Stimulated activated CD8-positive, alpha-beta memory T cell treated with anti-CD3 and anti-CD28 coated beads, Interleukin-4, amount 100 ng/mL, for 4 hours (primary cell): ENCODE measurements at regions not wholly inside any gene's neighbourhood (a gene's known extent, or its start where the extent isn't known, plus 50 kb on each side); places are given as distances from the start of the nearest gene placed in this dataset.
A peak's percentile ranks its signal among the peaks of the same experiment; 100 is the strongest.

ENCODE experiments used
- DNase-seq, 2 donors: peaks; one replicate each; pipeline ENCODE4 v3.0.0-alpha.2; 2020; ENCODE audit warnings: low read depth in 2 of 2, low spot score in 1 of 2

DNA sequence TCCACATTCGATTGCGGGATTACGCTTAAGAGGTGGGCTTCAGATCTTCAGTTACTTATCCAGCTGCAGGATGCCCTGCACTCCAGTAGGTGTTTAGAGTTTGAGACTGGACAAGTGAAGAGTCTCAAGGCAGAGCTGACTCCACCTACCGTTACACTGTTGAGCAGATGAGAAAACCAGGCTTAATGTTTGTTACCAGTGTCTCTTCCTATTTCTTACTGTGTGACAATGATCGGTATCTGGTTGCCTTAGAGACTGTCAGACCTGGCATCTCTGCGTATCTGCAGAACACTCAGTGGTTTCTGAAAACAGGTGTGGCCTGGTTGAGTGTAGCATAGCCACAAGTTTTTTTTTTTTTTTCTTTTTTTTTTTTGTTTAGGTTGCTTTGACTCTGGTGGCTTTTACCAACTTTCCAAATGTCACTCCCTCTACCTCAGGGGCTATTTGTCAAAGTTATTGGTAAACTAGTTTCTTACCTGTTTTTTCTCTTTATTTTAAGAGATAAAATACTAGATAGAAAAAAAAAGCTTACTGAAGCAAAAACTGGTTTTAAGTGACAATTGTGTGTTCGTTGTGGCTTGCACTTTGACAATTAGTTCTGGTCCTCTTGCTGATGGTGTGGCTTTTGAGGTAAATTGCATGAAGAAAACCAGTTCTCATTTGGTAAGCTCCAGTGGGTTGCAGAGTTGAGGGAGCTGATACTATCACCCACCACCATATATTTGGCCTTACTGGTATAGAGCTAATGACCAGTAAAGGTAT is 284.8 kb downstream of the ETS1 start:
- peak; percentile 22 to 35 for DNase-seq

DNA sequence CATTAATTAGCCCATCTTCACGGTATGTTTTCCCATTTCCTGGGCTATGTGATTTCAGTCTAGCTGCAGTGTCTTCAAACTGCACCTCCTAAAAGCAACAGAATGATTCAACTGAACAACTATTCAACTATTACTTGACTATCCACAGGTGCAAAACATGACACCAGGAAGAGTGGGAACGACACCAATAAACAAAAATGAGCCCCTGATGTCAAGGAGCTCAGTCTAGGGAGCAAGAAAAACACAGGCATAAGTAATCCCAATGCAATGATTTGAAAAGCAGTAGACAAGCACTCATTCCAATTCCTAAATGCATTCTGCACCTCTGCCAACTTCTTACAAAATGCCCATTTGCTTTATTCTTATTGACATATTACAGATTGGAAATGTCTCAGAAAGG is 285.6 kb downstream of the ETS1 start:
- no peak for DNase-seq

DNA sequence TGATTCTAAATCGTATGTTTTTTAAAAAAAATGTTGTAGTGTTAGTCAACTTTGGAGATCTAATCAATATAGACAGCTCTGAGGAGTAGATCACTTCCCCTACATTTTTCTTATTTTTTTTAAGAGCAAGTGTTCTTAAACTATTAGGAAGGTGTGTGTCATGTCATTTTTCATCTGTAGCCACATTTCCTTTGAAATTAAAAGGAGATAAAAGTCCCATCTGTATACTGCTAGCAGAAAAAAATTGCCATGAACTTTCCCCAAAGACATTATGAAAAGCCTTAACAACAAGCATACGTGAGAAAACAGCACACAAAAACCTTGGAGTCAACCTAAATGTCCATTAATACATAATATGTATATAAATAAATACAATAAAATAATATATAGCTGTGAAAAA is 286.6 kb downstream of the ETS1 start:
- DNase-seq, result no peak

DNA sequence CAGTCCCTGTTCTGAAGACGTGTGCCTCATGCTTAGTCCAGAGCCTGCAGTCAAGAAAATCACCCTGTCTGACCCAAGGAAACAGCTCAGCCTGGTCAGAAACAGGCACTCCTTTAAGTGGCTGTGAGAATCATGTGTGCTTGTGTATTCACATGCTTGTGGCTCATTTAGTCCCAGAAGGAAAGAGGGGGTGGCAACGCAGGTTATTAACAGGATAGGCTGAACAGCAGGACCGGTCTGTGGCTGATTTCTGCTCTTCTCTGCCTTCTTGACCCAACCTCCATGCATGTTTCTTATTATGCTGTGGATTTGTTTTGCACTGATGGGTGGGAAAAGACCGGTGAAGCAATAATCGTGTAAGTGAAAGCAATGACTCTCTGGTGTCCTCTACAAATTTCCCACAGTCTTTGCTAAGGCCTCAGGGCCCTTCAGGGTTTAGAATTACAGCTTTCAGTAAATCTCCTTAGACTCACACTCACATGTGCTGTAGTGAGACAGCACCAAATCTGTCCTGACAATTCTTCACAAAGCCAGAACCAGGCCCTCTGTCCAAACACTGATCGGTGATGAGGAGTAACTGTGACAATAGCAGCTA is 288.1 kb downstream of the ETS1 start:
- no peak for DNase-seq

DNA sequence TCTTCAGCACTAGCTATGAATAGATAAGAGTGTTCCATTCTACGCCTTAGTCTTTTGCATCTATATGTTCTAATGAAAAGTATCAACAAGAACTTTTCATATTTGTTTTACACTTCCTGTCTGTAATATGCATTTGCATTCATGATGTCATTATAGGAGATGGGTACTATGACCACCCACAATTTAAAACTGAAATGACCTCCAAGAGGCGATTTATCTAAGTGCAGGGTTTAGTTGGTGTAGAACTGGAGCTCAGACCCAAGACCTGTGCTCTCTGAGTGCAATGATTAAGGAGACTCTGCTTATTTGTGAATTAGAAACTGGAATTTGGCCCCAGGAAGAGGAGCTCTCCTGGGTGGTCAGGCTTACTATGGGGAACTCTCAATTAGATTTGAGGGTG is 289.1 kb downstream of the ETS1 start:
- no peak for DNase-seq

DNA sequence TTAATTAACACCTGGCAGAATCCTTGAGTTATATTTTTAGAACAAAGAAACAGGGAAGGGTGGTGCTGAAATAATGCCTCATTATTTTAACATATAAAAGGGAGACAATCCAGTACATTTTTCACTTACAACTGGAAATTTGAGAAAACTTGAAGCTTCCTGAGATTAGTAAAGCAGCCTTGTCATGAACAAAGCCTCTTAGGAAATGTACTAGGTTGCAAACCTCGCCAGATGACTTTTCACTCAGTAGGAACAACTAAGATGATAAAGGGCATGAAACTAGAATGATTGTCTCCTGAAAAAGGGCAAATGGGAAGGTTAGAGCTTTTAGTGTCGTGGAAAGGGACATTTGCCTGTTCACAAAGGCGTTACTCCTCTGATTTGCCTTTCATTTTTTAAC is 289.6 kb downstream of the ETS1 start:
- no peak for DNase-seq

DNA sequence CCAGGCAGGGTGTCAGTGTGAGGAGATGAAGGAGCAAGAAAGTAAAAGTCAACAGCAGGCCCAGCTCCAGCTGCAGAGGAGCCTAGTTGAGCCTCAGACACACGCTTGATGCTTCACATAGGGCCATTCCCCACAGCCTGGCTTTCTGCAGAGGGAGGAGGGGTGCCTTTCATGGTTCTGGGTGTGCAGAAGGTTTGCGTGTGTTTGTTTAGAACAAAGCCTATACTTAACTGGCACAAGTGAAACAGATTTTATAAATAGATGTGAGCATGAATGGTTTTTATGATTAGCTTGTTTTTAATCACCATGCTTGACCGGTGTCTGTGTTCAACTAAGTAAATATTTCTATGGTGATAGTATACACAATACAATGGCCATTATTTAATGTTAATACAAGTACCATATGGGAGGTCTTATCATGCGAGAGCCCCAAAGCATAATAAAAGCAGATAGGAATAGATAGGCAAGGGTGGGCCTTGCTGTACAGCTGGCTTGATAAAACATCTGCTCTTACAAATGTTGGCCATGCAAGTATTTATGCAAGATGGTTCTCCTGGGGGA is 290.2 kb downstream of the ETS1 start:
- DNase-seq, result no peak

DNA sequence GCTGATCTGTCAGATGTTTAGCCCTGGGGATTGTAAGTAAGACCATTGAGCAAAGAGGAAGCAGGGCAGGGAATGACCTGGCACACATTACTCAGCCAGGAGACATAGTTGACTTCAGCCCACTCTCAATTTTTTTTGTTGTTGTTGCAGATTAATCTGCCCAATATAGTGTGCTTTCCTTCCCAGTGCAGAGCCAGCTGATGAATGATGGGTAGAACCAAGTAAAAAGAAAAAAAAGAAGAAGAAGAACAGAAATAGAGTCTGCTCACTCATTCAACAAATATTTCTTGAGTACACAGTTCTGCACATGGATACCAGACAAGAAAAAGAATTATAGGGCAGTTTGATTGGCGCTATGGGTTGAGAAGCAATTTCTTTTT is 292.7 kb downstream of the ETS1 start:
- no peak for DNase-seq

DNA sequence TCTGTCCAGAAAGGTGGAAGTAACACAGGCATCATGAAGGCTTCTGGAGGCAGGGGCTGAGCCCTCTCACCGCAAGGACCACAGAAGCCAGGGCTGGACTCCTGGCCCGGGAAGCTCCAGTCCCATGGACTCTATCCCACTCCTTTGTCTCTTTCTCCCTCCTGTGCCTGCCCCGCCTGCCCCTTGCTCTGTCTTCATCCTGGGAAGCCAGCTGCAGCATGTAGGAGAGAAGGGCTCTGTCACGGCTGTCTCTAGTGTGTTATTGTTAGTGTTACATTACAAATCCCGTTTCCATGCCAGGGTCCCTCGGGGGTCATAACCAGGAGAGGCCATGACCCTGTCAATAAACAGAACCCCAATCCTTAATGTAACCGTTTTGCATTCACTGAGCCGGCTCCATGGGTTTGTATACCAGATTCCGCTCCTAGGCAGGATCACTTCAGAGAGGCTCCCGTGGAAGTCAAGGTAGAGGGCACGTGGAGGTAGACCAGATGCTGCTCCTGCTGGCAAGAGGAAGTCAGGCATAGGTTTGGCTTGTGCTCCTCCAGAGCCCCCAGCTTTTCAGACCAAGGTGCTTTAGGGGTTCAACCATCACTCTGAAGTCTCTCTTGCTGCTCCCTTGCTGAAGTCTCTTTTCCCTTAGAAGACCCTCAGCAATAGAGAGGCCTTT is 293.2 kb downstream of the ETS1 start:
- DNase-seq, result no peak

DNA sequence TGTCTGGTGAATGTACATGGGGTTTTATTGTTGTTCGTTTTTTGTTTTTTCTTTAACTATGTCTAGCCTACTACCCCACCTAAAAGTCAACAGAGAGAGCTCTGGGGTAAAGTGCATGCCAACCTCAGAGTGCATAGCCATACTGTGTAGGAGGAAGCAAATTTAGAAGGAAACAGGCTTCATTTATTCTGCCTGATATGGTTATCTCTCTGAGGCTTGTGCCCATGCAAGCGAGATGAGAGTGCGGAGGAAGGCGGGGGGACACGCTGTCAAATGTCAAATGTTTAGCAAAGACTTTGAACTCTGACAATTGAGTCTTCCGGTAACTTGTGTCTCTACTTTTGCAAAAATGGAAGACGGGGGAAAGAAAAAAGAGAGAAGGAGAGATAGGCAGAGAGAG is 295.5 kb downstream of the ETS1 start:
- peak; percentile 28 to 60 for DNase-seq

DNA sequence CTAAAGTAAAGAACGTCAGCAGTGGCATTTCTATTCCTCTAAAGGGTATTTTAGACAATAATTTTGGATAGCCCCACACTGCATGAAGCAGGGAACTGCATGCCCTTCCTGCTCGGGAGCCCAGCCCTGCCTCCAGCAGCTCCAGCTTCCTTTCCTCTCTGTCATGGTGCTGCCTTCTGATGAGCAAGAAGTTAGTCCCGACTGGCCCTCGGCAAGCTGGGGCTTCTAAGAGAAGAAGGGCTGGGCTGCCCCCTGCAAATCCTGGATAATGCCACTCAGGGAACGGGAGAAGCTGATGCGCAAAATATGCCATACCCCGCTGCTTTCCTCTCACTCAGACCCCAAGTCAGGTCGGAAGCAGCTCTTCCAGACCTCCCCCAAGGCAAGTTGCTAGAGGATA is 296.4 kb downstream of the ETS1 start:
- no peak for DNase-seq

DNA sequence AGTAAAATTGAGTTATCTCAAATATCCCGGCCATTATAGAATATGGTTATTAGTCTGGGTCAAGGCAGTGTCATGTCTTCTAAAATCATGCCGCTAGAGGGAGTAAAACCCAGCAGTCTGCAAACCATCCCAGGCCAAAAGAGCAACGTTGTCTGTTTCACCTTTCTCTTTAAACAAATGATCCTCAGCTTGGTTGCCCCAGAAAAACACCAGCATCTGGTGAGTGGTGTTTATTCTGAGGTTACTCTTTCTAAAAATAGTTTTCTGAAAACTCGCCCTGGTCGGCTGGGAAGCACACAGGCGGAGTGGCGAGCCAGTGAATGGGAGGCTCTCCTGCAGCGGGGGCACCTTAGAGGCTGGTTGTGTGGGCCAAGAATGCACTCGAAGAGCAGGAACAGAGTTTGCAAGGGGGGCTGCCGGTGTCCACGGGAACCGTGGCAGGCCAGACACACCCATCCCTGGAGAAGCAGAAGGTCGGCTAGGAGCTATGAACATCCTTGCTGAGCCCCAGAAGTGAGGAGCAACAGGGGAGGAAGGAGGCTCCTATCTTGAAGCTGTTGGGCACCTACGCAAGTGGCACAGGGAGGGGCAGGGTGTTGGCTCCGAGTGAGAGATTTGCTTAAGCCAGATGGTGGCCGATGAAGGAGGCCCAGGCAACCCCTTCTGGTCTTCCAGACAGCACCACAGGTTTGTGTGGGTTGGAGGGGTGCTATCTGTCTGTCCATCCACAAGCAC is 297.1 kb downstream of the ETS1 start:
- peak; percentile 37 to 41 for DNase-seq

DNA sequence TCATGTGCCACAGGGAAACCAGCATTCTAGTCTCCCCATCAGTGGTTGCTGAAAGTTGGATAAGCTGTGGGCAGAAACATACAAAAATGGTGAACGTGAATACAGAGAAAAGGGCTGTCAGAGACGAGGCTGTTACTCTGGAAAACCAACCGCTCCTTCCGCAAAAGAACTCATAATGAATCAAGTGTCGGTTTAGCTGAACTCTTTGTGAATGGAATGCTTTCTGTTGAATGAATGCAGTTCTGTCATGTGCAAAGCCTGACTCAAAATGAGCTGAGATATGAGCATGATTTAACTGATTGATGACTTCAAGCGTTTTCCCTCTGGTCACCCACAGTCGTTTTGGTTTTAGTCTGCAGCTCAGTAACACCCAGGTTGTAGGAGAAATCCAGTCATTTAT is 298.3 kb downstream of the ETS1 start:
- no peak for DNase-seq

DNA sequence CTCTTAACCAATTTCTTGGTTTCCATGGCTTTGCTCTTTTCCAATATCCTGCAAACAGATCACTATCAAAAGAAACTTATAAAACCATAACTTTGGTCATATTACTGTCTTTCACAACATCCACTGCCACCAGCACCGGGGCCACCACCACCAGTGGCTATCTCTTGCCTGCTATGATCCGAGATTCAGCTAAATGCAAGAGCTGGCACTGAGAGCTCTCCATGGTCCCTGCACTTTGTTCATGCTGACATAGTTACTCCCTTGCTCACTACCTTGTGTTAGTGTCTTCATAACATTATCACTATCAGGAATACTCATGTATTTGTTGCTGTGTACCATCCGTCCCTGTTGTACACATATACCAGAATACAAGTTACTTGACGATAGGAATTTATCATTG is 299.0 kb downstream of the ETS1 start:
- no peak for DNase-seq

DNA sequence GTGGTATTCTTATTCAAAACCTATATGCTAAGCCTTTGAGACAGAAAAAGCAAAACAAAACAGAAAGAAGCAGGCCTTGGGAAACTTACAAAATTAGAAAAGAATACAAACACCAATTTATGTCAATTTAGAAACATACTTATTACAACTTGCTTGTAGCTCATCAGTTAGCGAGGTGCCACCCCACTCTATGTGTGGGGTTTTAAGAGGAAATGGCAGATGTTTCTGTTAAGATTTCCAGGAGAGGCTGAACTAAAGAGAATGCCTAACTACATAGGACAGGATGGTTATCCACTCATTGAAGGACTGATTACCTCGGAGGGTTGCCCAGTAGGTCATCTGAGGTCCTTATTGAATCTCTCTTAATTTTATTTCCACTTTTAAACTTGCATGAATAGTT is 302.0 kb downstream of the ETS1 start:
- DNase-seq, result no peak

DNA sequence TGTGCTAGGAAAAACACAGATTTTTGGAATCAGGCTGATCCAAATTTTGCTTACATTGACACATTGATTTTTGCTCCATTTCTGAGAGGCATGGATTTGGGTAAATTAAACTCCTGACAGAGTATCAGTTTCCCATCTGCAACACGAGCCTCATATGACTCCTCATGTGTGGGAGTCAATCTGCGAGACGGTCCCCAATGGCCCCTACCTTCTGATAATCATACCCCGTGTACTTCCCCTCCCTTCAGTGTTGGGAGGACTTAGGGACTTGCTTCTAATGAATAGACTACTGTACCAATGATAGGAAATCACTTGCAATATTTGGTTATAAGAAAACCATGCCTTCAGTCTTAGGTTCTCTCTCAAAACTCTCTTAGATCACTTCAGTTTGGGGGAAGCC is 302.7 kb downstream of the ETS1 start:
- no peak for DNase-seq

DNA sequence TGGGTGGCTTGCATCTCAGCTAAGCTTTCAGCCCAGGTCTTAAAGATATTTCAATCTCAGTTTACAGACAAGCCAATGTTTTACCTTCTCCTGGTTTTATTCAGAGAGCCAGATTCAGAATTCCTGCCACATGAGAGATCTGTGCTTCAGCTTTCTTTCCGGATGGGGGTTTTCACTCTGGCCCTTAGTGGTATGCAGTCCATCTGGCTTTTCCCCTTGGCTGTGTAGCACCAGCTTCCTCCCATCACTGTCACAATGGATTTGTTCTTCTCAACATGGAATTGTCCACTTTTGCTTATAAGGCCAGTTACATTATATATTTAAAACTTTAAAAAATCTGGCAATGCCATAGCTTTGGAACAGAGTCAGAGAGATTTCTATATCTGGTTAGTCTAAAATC is 303.9 kb downstream of the ETS1 start:
- no peak for DNase-seq

DNA sequence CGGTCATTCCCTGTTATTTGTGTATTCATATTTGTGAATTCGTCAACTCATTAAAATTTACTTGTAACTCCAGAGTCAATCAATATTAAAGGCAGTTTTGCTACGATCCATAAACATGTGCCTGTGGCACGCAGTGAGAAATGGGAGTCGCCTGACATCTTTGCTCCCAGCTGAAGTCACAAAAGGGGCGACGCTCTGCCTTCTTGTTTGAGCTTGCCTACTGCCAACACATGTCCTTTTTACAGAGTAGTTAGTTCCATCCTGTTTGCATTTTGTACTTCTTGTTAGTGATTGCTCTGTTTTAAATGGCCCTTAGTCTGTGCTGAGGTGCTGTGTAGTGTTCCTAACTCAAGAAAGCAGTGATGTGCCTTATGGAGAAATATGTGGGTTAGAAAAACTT is 305.3 kb downstream of the ETS1 start:
- DNase-seq, result no peak

DNA sequence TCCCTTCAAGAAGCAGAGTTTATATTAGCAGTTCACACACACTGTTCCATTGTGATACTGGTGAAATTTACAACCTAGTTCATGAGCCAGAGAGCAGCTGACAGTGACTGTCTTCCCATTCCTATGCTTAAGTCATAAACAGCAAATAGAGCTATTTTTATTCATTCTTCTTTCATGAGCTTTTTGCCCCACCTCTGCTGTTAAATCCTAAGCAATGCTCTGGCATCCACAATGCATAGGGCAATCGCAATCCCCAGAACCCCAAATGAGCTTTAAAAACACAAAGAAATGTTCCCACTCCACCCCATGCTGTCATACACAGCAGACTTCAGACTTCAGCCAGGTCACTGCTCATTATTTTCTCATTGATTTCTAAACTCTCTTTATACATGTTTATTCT is 307.5 kb downstream of the ETS1 start:
- DNase-seq, result no peak

DNA sequence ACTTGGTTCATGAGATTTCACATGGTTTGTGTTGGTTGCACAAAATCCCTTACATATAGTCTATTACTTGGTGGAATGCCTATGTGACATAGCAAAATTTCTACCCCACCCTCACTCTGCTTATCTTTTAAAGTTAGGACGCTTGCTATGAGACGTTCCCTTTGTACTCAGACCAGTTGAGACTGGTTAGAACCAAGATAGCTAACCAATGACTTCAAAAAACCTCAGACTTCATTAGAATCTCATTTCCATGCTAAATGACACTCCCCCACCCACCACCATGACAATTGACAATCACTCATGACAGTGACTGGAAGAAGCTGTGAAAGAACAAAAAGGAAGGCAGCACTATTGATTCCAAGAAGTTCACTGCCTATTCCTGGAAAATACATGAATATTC is 313.6 kb downstream of the ETS1 start:
- DNase-seq, result no peak

DNA sequence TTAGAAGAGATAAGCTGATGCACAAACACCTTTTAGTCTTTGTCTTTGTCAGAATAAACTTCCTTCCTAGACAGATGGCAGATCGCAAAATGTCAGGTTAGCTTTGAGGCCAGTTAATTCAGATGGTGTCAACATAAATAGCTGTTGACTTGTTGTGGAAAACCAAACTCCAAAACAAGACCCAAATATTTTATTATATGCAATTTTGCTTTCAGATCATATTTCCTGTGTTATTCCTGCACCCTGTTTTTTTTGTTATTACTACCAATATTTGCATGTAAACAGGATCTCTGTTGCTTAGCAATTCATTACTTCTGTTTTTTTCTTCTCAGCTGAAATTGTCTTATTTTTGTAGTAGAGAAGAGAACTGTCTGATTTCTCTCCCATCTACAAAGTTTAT is 316.0 kb downstream of the ETS1 start:
- no peak for DNase-seq

DNA sequence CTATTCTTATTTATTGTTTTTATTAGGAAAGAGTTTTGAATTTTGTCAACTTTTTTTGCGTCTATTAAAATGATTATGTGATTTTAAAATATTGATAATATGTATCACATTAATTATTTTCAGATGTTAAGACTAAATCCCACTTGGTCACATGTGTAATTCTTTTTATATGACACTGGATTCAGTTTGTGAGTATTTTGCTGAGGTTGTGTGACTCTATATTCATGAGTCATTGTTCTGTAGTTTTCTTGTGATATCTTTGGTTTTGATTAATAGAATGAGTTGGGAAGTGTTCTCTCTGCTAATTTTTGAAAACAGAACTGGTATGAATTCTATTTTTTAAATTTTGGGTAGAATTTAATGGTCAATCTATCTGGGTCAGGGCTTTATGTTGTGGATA is 317.9 kb downstream of the ETS1 start:
- no peak for DNase-seq
